ENCODE measurements at regions not wholly inside any gene's neighbourhood (a gene's known extent, or its start where the extent isn't known, plus 50 kb on each side); places are given as distances from the start of the nearest gene placed in this dataset.

DNA sequence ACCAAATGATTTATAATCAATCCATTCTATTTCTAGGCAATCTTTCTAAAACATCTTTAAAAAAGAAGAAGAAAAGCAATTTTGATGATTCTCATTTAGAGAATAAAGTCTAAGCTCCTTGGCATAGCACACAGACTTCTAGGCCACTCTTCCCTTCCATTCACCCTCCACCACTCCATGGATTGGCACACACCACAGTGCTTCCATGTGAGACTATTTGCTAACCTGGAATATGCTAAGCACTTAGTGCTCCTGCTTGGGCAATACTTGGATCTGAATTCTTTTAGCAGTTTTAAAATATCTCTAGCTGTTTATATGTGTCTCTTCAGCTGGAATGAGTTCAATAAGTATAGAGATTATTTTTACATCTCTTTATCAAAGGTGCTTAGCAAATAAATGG, 177.6 kb upstream of the FBXL7 start:
- Histone ChIP-seq H3K27ac (ENCODE audit: low read depth, low read length) (no peak overlapping the region), H3K36me3 (ENCODE audit: control insufficient read depth, insufficient read depth, low read length) (no peaks in the 10 kb centered on the region), H3K4me3 (ENCODE audit: low read depth, low read length) (no peak overlapping the region), H3K27me3 (ENCODE audit: control insufficient read depth, insufficient read depth, low read length) (no peaks in the 10 kb centered on the region), H3K9me3 (ENCODE audit: control insufficient read depth, insufficient read depth, low read length) (no peaks in the 10 kb centered on the region), H3K4me1 (ENCODE audit: control insufficient read depth, insufficient read depth, low read length) (peaks cover 3% of the 10 kb centered on the region)
- DNase-seq (ENCODE audit: low read depth in 4 of 6, low spot score in 6 of 6): peak in 1 of 6 donors; percentile 18

DNA sequence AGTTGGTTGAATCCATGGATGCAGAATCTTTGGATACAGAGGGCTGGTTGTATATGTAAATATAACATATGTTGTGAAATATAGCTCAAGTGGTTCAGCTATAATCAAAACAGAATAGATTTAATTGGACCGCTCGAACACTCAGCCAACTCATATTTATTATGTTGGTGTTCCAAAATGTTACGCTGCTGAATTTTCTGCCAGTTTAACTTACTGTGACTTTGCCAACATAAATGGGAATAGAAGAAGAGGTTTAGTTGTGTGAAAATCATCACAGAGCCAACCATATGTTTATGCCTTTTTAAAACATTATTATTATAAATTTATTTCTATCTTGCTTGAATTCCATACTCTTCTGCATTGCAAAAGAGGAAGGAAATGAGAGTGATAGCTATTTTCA, 178.2 kb upstream of the FBXL7 start:
- WGBS (ENCODE audit: insufficient coverage): no CpG with 5 or more reads among the region's 3 CpGs
- H3K27me3 ChIP-seq (ENCODE audit: control insufficient read depth, insufficient read depth, low read length): no peaks in the 10 kb centered on the region
- H3K4me1 ChIP-seq (ENCODE audit: control insufficient read depth, insufficient read depth, low read length): peaks cover 3% of the 10 kb centered on the region
- no peaks in the 10 kb centered on the region for H3K9me3 ChIP-seq (ENCODE audit: control insufficient read depth, insufficient read depth, low read length)
- H3K4me3 ChIP-seq (ENCODE audit: low read depth, low read length): no peak overlapping the region
- DNase-seq (ENCODE audit: low read depth in 4 of 6, low spot score in 6 of 6): peak in 2 of 6 donors; percentile 40 to 93
- no peak overlapping the region for H3K27ac ChIP-seq (ENCODE audit: low read depth, low read length)
- H3K36me3 ChIP-seq (ENCODE audit: control insufficient read depth, insufficient read depth, low read length): no peaks in the 10 kb centered on the region

DNA sequence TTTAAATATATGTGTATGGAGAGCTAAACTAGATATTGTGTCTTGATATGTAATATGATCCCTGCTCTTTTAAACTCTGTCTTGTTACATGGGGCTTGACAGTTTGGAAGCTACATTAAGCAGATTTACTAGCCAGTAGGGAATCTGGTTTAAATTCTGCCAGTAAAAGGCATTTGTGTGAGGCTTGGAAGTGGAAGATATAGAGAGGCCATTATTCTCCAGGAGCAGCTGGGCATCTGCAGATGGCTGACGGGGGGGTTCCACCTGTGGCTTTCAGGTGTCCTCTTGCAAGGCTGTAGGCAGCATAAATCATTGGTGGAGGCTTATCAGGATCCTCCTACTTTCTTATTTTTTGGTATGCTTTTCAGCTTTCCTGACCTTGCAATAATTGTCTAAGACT, 179.1 kb upstream of the FBXL7 start:
- 20% methylated on average over 1 of the region's 1 CpG for WGBS (ENCODE audit: insufficient coverage)
- peak; percentile 12 to 86 (median 44) for DNase-seq (ENCODE audit: low read depth in 4 of 6, low spot score in 6 of 6)

DNA sequence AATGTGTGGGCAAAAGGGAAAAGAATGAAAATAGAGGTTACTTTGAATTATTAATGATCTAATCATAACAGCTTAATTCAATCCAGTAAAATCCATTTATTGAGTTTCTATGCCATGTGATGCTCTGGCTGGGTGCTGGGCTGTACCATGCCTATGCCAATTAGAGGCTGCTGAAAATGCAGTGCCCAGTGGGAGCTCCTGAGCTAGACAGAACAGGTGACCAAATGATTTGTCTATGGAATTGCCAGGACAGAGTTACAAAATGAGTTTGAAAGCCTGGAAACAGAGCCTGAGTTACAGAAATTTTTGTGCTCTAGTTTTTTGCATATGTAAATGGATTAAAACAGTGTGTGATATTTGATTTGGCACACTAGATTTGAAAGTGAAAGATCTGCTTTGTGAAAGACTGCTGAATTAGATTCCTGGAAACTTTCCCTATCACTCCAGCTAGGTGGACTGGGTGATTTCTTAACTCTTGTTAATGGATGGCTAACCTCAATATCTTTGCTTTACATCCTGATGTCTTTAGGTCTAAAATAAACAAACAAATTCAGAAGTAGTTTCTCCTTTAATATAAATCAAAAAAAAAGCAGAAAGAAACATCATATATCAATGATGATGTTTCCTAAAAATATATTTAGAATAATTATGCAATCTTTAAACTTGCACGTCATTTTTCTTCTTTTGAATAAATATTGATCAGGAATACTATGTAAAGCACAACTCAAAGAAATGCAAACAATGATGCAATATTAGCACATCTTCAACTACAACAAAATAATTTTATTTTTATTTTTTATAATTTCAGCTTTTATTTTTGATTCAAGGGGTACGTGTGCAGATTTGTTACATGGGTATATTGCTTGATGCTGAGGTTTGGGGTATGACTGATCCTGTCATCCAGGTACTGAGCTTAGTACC, 194.8 kb upstream of the FBXL7 start:
- DNase-seq (ENCODE audit: low read depth in 4 of 6, low spot score in 6 of 6): peak in 1 of 6 donors; percentile 15
- Histone ChIP-seq H3K4me3 (ENCODE audit: low read depth, low read length) (no peak overlapping the region), H3K27ac (ENCODE audit: low read depth, low read length) (no peak overlapping the region), H3K36me3 (ENCODE audit: control insufficient read depth, insufficient read depth, low read length) (no peaks in the 10 kb centered on the region), H3K9me3 (ENCODE audit: control insufficient read depth, insufficient read depth, low read length) (no peaks in the 10 kb centered on the region), H3K27me3 (ENCODE audit: control insufficient read depth, insufficient read depth, low read length) (no peaks in the 10 kb centered on the region), H3K4me1 (ENCODE audit: control insufficient read depth, insufficient read depth, low read length) (no peaks in the 10 kb centered on the region)
- no CpG with 5 or more reads among the region's 2 CpGs for WGBS (ENCODE audit: insufficient coverage)

More for the DNA sequence above, 179.1 kb upstream of the FBXL7 start:
- no peak overlapping the region for H3K27ac ChIP-seq (ENCODE audit: low read depth, low read length)
- H3K4me1 ChIP-seq (ENCODE audit: control insufficient read depth, insufficient read depth, low read length): peaks cover 3% of the 10 kb centered on the region
- H3K9me3 ChIP-seq (ENCODE audit: control insufficient read depth, insufficient read depth, low read length): no peaks in the 10 kb centered on the region
- H3K36me3 ChIP-seq (ENCODE audit: control insufficient read depth, insufficient read depth, low read length): no peaks in the 10 kb centered on the region
- no peak overlapping the region for H3K4me3 ChIP-seq (ENCODE audit: low read depth, low read length)
- no peaks in the 10 kb centered on the region for H3K27me3 ChIP-seq (ENCODE audit: control insufficient read depth, insufficient read depth, low read length)

DNA sequence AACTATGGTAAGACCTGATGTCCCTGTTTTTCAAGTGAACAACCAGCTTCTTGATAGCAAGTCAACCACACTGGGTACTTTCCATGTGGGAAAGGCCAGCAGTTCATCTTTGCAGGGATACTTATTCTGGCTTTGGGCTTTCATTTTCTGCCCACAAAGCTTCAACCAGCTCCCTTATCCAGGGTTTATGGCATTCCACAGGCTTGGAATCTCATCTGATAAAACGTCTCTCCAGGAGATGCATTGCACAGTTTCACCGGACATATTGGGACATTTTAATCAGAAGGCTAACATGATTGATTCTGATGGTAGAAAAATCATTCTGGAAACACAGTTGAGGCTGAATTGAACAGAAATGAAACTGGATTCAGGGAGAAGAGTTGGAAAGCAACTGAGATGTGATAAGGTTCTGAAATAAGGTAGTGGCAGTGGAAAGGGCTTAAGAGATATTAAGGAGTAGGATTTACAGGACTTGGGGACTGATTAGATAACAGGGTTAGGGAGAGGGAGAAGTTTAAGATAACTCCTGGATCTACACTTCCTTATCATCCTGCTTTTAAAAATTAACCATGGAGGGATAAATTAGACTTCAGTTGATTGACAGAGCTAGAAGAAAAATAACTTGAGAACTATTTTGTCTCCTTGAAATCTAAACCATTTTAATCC, 195.8 kb upstream of the FBXL7 start:
- Histone ChIP-seq H3K9me3 (ENCODE audit: control insufficient read depth, insufficient read depth, low read length) (no peaks in the 10 kb centered on the region), H3K27ac (ENCODE audit: low read depth, low read length) (no peak overlapping the region), H3K4me3 (ENCODE audit: low read depth, low read length) (no peak overlapping the region), H3K36me3 (ENCODE audit: control insufficient read depth, insufficient read depth, low read length) (no peaks in the 10 kb centered on the region), H3K27me3 (ENCODE audit: control insufficient read depth, insufficient read depth, low read length) (no peaks in the 10 kb centered on the region), H3K4me1 (ENCODE audit: control insufficient read depth, insufficient read depth, low read length) (no peaks in the 10 kb centered on the region)
- DNase-seq (ENCODE audit: low read depth in 4 of 6, low spot score in 6 of 6): no peak
- 92% methylated on average over 2 of the region's 2 CpGs for WGBS (ENCODE audit: insufficient coverage)

DNA sequence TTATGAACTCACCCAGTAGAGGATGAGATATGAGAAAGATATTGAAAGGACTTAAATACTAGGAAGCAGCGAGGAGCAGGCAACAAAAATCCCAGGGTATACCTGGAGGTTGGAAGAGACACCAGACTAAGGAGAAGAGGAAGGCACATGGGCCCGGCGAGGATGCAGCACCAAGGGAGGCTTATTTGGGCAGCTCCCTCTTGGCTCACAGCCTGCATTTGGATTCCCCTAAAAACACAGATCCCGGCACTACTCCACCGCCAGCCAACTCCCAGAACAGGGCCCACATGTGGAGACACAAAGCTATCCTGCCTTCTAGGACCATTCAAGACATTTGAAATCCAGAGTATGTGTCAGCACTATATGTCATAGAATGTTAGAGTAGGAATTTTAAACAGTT, 199.8 kb upstream of the FBXL7 start:
- no peaks in the 10 kb centered on the region for H3K36me3 ChIP-seq (ENCODE audit: control insufficient read depth, insufficient read depth, low read length)
- WGBS (ENCODE audit: insufficient coverage): 92% methylated on average over 2 of the region's 5 CpGs
- no peaks in the 10 kb centered on the region for H3K9me3 ChIP-seq (ENCODE audit: control insufficient read depth, insufficient read depth, low read length)
- no peak overlapping the region for H3K27ac ChIP-seq (ENCODE audit: low read depth, low read length)
- H3K4me3 ChIP-seq (ENCODE audit: low read depth, low read length): no peak overlapping the region
- DNase-seq (ENCODE audit: low read depth in 4 of 6, low spot score in 6 of 6): no peak
- no peaks in the 10 kb centered on the region for H3K27me3 ChIP-seq (ENCODE audit: control insufficient read depth, insufficient read depth, low read length)
- no peaks in the 10 kb centered on the region for H3K4me1 ChIP-seq (ENCODE audit: control insufficient read depth, insufficient read depth, low read length)

DNA sequence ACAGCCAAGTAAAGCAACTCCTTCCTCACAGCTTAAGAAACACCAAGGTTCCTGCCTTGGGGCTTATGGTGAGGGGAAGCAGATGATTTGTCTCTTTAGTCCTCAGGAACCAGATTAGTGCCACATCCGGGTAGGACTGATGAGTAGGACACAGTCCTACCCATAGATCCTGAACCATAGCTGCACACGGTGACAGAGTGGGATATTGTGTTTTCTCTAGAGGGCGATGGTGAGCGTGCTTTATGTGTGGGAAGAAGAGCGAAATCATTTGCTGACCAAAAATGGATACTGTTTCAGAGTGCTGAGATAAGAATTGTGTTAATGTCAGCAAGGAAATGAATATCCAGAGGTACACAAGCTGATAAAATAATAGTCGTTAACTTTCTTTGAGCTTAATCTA, 209.0 kb upstream of the FBXL7 start:
- H3K27me3 ChIP-seq (ENCODE audit: control insufficient read depth, insufficient read depth, low read length): no peaks in the 10 kb centered on the region
- H3K27ac ChIP-seq (ENCODE audit: low read depth, low read length): no peak overlapping the region
- DNase-seq (ENCODE audit: low read depth in 4 of 6, low spot score in 6 of 6): no peak
- H3K4me1 ChIP-seq (ENCODE audit: control insufficient read depth, insufficient read depth, low read length): no peaks in the 10 kb centered on the region
- H3K36me3 ChIP-seq (ENCODE audit: control insufficient read depth, insufficient read depth, low read length): no peaks in the 10 kb centered on the region
- WGBS (ENCODE audit: insufficient coverage): 96% methylated on average over 5 of the region's 6 CpGs
- H3K9me3 ChIP-seq (ENCODE audit: control insufficient read depth, insufficient read depth, low read length): no peaks in the 10 kb centered on the region
- H3K4me3 ChIP-seq (ENCODE audit: low read depth, low read length): no peak overlapping the region

DNA sequence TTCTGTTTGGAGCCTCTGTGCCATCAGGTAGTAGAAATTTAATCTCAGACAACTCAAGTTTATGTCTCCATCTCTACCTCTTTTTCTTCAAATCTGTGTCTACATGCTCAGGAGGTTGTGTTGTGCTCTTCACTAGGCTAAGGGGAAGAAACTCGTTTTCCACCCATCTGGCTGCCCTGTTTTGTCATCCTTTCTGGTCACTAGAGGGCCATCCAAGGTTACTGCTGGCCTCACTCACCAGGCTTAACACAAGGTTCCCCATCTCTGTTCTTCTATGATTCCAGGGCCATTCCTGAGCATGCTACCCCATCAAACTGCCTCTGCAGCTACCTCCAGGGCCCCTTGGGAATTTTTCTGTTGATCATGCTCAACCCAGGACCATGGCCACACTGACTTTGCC, 213.3 kb upstream of the FBXL7 start:
- Histone ChIP-seq H3K27ac (ENCODE audit: low read depth, low read length) (no peak overlapping the region), H3K4me3 (ENCODE audit: low read depth, low read length) (no peak overlapping the region), H3K27me3 (ENCODE audit: control insufficient read depth, insufficient read depth, low read length) (no peaks in the 10 kb centered on the region), H3K9me3 (ENCODE audit: control insufficient read depth, insufficient read depth, low read length) (no peaks in the 10 kb centered on the region), H3K4me1 (ENCODE audit: control insufficient read depth, insufficient read depth, low read length) (no peaks in the 10 kb centered on the region), H3K36me3 (ENCODE audit: control insufficient read depth, insufficient read depth, low read length) (no peaks in the 10 kb centered on the region)
- WGBS (ENCODE audit: insufficient coverage): 67% methylated on average over 1 of the region's 1 CpG
- DNase-seq (ENCODE audit: low read depth in 4 of 6, low spot score in 6 of 6): peak in 1 of 6 donors; percentile 30

DNA sequence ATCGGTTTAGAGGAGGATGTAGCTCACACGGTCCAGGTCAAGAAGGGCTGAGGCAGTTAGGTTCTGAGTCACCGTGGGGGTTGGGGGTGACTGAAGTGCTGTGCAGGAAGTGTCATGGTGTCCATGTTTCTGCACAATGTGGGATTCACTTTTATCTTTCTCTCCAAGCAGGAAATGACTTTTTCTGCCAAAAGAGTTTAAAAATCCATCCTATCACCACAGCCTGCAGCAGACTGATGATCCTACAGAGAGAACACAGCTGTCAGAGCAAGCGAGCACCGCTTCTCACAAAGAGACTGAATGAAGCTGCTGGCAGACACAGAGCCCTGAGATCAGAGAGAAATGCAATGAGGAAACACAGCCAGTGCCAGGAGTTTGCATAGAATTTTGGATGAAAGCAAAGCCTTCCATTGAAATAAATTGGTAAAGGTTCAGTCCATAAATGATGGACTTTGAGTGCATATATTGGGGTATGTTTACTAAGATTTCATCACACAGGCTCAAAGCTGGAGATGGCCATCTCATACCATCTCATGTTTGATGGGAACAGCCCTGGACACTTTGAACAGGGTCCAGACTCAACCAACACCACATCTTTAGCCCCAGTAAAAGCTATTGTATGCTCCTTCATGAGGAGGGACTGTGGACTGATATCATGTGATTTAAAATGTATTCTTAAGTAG, 213.9 kb upstream of the FBXL7 start:
- Histone ChIP-seq H3K9me3 (ENCODE audit: control insufficient read depth, insufficient read depth, low read length) (no peaks in the 10 kb centered on the region), H3K27me3 (ENCODE audit: control insufficient read depth, insufficient read depth, low read length) (no peaks in the 10 kb centered on the region), H3K4me3 (ENCODE audit: low read depth, low read length) (no peak overlapping the region)

More for the DNA sequence above, 213.9 kb upstream of the FBXL7 start:
- peak in 4 of 6 donors; percentile 6 to 66 (median 36) for DNase-seq (ENCODE audit: low read depth in 4 of 6, low spot score in 6 of 6)
- no peak overlapping the region for H3K27ac ChIP-seq (ENCODE audit: low read depth, low read length)
- no peaks in the 10 kb centered on the region for H3K4me1 ChIP-seq (ENCODE audit: control insufficient read depth, insufficient read depth, low read length)
- no peaks in the 10 kb centered on the region for H3K36me3 ChIP-seq (ENCODE audit: control insufficient read depth, insufficient read depth, low read length)
- 22% methylated on average over 4 of the region's 5 CpGs for WGBS (ENCODE audit: insufficient coverage)

Measured in spinal cord (tissue), 9 donors.